Testis (tissue), 2 donors: ENCODE measurements at regions not wholly inside any gene's neighbourhood (a gene's known extent, or its start where the extent isn't known, plus 50 kb on each side); places are given as distances from the start of the nearest gene placed in this dataset.

Experiments used
- DNase-seq: peaks from one replicate; pipeline ENCODE4 v3.0.0-alpha.2; 2019
- H3K27ac ChIP-seq, 2 donors: fragments of 200-600 bp; sonication (generic); one replicate each; pipeline ENCODE4 v1.5.1; 2019
- H3K27me3 ChIP-seq: fragments of 200-600 bp; sonication (generic); one replicate; pipeline ENCODE4 v1.5.1; 2019
- H3K36me3 ChIP-seq: fragments of 200-600 bp; sonication (generic); one replicate; pipeline ENCODE4 v1.5.1; 2017; ENCODE audit warnings: low read depth; ENCODE audit errors: missing control alignments
- H3K4me1 ChIP-seq: fragments of 200-600 bp; sonication (generic); one replicate; pipeline ENCODE4 v1.5.1; 2019
- H3K4me3 ChIP-seq, 2 donors: fragments of 200-600 bp; sonication (generic); one replicate each; pipeline ENCODE4 v1.5.1; 2017 to 2019
- H3K9me3 ChIP-seq: fragments of 200-600 bp; sonication (generic); one replicate; pipeline ENCODE4 v1.5.1; 2017
- CTCF ChIP-seq, 3 experiments: fragments of 450-650 bp in 2 of 3; fragments of 200-600 bp in 1 of 3; sonication (generic) in 1 of 3; IDR thresholded peaks; one replicate each; pipeline ENCODE4 v1.5.1; 2016 to 2019; ENCODE audit warnings: antibody characterized with exemption in 3 of 3, mild to moderate bottlenecking in 2 of 3, moderate library complexity in 1 of 3
- POLR2A ChIP-seq: fragments of 450-650 bp; IDR thresholded peaks from one replicate; pipeline ENCODE4 v1.6.1; 2017; ENCODE audit warnings: antibody characterized with exemption, mild to moderate bottlenecking, moderate library complexity
- WGBS, 2 donors: methylation state at CpG; one replicate each; pipeline ENCODE4 v1.1.5; 2018; 5-methylcytosine and 5-hydroxymethylcytosine counted together
- intact Hi-C: fragments of 100-400 bp; cut with DNase I; formaldehyde crosslinking; loops from one replicate; pipeline ENCODE4 v1.15.1; 2023; ENCODE audit warnings: low total_unique reads

GRCh38 chr5:54621048-54621447 is 103.5 kb downstream of the SNX18 start:
- H3K4me3 ChIP-seq, result no peak overlapping the region
- no peaks in the 10 kb centered on the region for H3K36me3 ChIP-seq
- H3K27me3 ChIP-seq, result no peaks in the 10 kb centered on the region
- no peak for DNase-seq
- H3K27ac ChIP-seq, result no peak overlapping the region
- WGBS, 2 donors, result 95 to 100% methylated on average over 1 of the region's 1 CpG
- intact Hi-C loops, result no loop called here
- no peaks in the 10 kb centered on the region for H3K4me1 ChIP-seq
- H3K9me3 ChIP-seq, result no peaks in the 10 kb centered on the region
- TF ChIP-seq POLR2A, result no peak
- TF ChIP-seq CTCF (IDR thresholded peaks at IDR 0.05), result no peak

- no peak for DNase-seq
- WGBS, 2 donors, result 91 to 94% methylated on average over 2 to 3 of the region's 3 CpGs
- no peaks in the 10 kb centered on the region for H3K9me3 ChIP-seq
- no peaks in the 10 kb centered on the region for H3K4me1 ChIP-seq
- no peak overlapping the region for H3K27ac ChIP-seq
- TF ChIP-seq POLR2A, result no peak
- no peak for TF ChIP-seq CTCF (IDR thresholded peaks at IDR 0.05)
- intact Hi-C loops, result no loop called here
- H3K4me3 ChIP-seq, result no peak overlapping the region
- H3K36me3 ChIP-seq, result no peaks in the 10 kb centered on the region
- no peaks in the 10 kb centered on the region for H3K27me3 ChIP-seq
These were observed 102.8 kb downstream of the SNX18 start for GRCh38 chr5:54620141-54620933.

- Histone ChIP-seq H3K9me3 (no peaks in the 10 kb centered on the region), H3K4me1 (no peaks in the 10 kb centered on the region), H3K27me3 (no peaks in the 10 kb centered on the region), H3K27ac (no peak overlapping the region), H3K4me3 (no peak overlapping the region), H3K36me3 (no peaks in the 10 kb centered on the region)
- intact Hi-C loops, result no loop called here
- no peak for TF ChIP-seq POLR2A
- TF ChIP-seq CTCF (IDR thresholded peaks at IDR 0.05), result no peak
- WGBS, 2 donors, result 85 to 86% methylated on average over 2 of the region's 2 CpGs
- DNase-seq, result no peak
These were observed 102.2 kb downstream of the SNX18 start for GRCh38 chr5:54619731-54620130.

- DNase-seq, result no peak
- Histone ChIP-seq H3K4me3 (no peak overlapping the region), H3K27ac (no peak overlapping the region), H3K36me3 (no peaks in the 10 kb centered on the region), H3K27me3 (no peaks in the 10 kb centered on the region), H3K9me3 (no peaks in the 10 kb centered on the region), H3K4me1 (peaks cover 4% of the 10 kb centered on the region)
- TF ChIP-seq CTCF (IDR thresholded peaks at IDR 0.05) (no peak), POLR2A (no peak)
- WGBS, 2 donors, result 86 to 91% methylated on average over 8 of the region's 8 CpGs
- intact Hi-C loops, result no loop called here
These were observed 99.1 kb downstream of the SNX18 start for GRCh38 chr5:54616518-54617220.
